Hepatocyte (in vitro differentiated cells): ENCODE measurements at regions not wholly inside any gene's neighbourhood (a gene's known extent, or its start where the extent isn't known, plus 50 kb on each side); places are given as distances from the start of the nearest gene placed in this dataset.

Experiments used
- DNase-seq: peaks from one replicate; pipeline ENCODE4 v3.0.0-alpha.2; 2016; ENCODE audit warnings: low spot score
- H2AFZ ChIP-seq: fragments of 200-600 bp; sonication (generic); 2 replicates; pipeline ENCODE4 v1.6.0; 2016; ENCODE audit warnings: antibody characterized with exemption, mild to moderate bottlenecking
- H3K27ac ChIP-seq: fragments of 200-600 bp; sonication (generic); 2 replicates; pipeline ENCODE4 v1.5.1; 2016; ENCODE audit warnings: mild to moderate bottlenecking
- H3K27me3 ChIP-seq: fragments of 200-600 bp; sonication (generic); 2 replicates; pipeline ENCODE4 v1.6.1; 2016
- H3K36me3 ChIP-seq: fragments of 200-600 bp; sonication (generic); replicated peaks from 2 replicates; pipeline ENCODE4 v1.5.1; 2016; ENCODE audit warnings: low read depth; ENCODE audit not compliant: insufficient read depth
- H3K4me1 ChIP-seq: fragments of 200-600 bp; sonication (generic); 2 replicates; pipeline ENCODE4 v1.5.1; 2016; ENCODE audit warnings: mild to moderate bottlenecking, moderate library complexity; ENCODE audit not compliant: insufficient read depth
- H3K4me2 ChIP-seq: fragments of 200-600 bp; sonication (generic); 2 replicates; pipeline ENCODE4 v1.6.0; 2016
- H3K4me3 ChIP-seq: fragments of 200-600 bp; sonication (generic); 2 replicates; pipeline ENCODE4 v1.5.1; 2016; ENCODE audit warnings: mild to moderate bottlenecking
- H3K79me2 ChIP-seq: fragments of 200-600 bp; sonication (generic); 2 replicates; pipeline ENCODE4 v1.6.0; 2017; ENCODE audit warnings: mild to moderate bottlenecking
- H3K9me2 ChIP-seq: fragments of 200-600 bp; sonication (generic); replicated peaks from 2 replicates; pipeline ENCODE4 v1.6.0; 2017; ENCODE audit warnings: mild to moderate bottlenecking; ENCODE audit not compliant: insufficient read depth
- H3K9me3 ChIP-seq: fragments of 200-600 bp; sonication (generic); 2 replicates; pipeline ENCODE4 v1.5.1; 2016; ENCODE audit warnings: low read depth, mild to moderate bottlenecking
- H4K20me1 ChIP-seq: fragments of 200-600 bp; sonication (generic); 2 replicates; pipeline ENCODE4 v1.6.0; 2016; ENCODE audit warnings: mild to moderate bottlenecking; ENCODE audit not compliant: insufficient read depth, poor library complexity, severe bottlenecking
- EZH2 ChIP-seq: fragments of 200-600 bp; sonication (generic); IDR thresholded peaks from 2 replicates; pipeline ENCODE4 v1.6.1; 2016; ENCODE audit warnings: antibody characterized with exemption, mild to moderate bottlenecking, borderline replicate concordance
- EZH2phosphoT487 ChIP-seq: fragments of 200-600 bp; sonication (generic); IDR thresholded peaks from one replicate; pipeline ENCODE4 v1.6.1; 2018; ENCODE audit warnings: antibody characterized with exemption, mild to moderate bottlenecking, low read depth, moderate library complexity; ENCODE audit not compliant: unreplicated experiment, severe bottlenecking
- WGBS: methylation state at CpG from one replicate; pipeline ENCODE4 v1.1.6; 2016; ENCODE audit warnings: low lambda C conversion rate; ENCODE audit errors: missing lambda C conversion rate; 5-methylcytosine and 5-hydroxymethylcytosine counted together
- TF ChIP-seq, protein P1 (sequence below): fragments of 200-600 bp; sonication (generic); IDR thresholded peaks from 2 replicates; pipeline ENCODE4 v1.5.1; 2016; ENCODE audit warnings: antibody characterized with exemption, mild to moderate bottlenecking; ENCODE audit not compliant: poor library complexity

DNA sequence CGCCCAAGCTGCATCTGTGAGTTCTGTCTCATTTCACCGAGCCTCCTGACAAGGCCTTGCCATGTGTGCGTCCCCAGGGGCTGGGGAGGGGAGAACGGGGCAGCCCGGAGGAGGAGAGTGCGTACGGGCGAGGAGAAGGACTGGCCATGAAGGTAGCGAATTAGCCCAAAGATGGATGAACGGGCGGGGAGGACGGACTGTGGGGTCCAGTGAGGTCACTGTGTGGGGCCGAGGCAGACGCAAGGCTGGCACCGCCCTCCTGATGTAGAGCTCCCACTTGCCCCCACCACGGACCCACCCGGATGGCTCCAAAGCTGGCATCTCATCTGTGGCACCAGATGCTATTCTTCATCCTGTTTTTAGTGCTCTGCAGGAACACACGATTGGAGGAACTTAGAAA, 330.4 kb downstream of the AJAP1 start:
- WGBS = 93% methylated on average over 12 of the region's 18 CpGs

DNA sequence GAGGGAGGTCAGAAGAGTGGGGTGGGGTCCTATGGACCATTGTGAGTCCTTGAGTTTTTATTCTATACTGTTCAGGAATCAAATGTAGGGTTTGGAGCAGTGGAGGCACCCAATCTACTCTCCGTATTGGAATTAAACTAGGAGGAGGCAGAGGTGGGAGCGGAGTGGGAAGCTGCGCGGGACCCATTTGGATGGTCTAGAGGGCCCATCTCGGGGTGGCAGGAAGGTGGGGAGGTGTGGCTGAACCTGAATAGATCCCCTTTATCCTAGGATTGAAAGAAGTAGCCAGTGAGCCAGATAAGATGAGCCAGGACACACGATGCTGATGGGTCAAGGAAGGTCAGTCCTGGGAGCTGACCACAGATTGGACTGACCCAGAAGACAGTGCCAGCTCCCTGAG, 325.8 kb downstream of the AJAP1 start:
- H2AFZ ChIP-seq = no peak overlapping the region
- WGBS = 92% methylated on average over 6 of the region's 6 CpGs

More for the DNA sequence above, 330.4 kb downstream of the AJAP1 start:
- no peak overlapping the region for H3K27ac ChIP-seq
- H3K4me1 ChIP-seq = no peaks in the 10 kb centered on the region
- H3K36me3 ChIP-seq = no peaks in the 10 kb centered on the region
- H3K79me2 ChIP-seq = no peaks in the 10 kb centered on the region
- no peak overlapping the region for H3K4me3 ChIP-seq
- no peak overlapping the region for H2AFZ ChIP-seq
- no peak overlapping the region for H3K4me2 ChIP-seq
- no peak for TF ChIP-seq EZH2
- TF ChIP-seq, protein P1, sequence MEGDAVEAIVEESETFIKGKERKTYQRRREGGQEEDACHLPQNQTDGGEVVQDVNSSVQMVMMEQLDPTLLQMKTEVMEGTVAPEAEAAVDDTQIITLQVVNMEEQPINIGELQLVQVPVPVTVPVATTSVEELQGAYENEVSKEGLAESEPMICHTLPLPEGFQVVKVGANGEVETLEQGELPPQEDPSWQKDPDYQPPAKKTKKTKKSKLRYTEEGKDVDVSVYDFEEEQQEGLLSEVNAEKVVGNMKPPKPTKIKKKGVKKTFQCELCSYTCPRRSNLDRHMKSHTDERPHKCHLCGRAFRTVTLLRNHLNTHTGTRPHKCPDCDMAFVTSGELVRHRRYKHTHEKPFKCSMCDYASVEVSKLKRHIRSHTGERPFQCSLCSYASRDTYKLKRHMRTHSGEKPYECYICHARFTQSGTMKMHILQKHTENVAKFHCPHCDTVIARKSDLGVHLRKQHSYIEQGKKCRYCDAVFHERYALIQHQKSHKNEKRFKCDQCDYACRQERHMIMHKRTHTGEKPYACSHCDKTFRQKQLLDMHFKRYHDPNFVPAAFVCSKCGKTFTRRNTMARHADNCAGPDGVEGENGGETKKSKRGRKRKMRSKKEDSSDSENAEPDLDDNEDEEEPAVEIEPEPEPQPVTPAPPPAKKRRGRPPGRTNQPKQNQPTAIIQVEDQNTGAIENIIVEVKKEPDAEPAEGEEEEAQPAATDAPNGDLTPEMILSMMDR = no peak
- no peak for TF ChIP-seq EZH2phosphoT487
- H3K9me2 ChIP-seq = no peaks in the 10 kb centered on the region
- DNase-seq = no peak
- no peaks in the 10 kb centered on the region for H3K9me3 ChIP-seq
- H3K27me3 ChIP-seq = no peaks in the 10 kb centered on the region
- no peaks in the 10 kb centered on the region for H4K20me1 ChIP-seq

DNA sequence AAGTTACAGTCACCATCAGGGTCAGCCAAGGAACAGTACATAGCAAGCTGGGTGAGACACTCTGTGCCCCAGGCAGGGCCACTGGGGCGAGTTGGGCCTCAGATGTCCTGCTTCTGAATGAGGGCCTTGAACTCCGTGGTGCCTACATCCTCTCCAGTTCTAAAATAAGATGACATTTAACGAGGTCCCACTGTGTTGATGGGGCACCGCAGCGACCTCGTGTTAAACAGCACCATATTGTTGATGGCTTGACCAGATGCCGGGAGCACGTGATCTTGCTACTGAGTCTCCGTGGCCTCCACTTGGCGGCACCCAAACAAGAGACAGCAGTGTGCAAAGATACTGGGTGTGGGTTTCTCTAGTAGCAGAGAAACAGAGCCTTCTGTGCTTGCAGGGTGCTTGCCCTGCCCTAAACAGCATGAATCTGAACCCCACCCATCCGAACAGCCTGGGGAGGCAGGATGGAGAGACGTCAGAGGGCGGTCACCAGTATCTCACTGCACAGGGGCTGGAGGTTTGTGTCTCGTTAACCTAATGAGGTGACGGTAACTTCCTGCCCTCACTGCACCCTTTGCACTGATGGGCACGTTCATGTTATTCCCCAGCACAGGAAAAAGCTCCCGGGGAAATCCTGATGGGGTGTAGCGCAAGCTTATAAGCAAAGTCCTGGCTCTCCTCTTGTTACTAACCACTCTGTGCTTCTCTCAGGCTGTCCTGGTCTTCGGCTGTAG, 324.4 kb downstream of the AJAP1 start:
- Histone ChIP-seq H3K4me3 (no peak overlapping the region), H2AFZ (no peak overlapping the region), H3K9me2 (no peaks in the 10 kb centered on the region), H4K20me1 (no peaks in the 10 kb centered on the region), H3K4me2 (no peak overlapping the region), H3K4me1 (no peaks in the 10 kb centered on the region), H3K79me2 (no peaks in the 10 kb centered on the region), H3K27me3 (no peaks in the 10 kb centered on the region), H3K36me3 (no peaks in the 10 kb centered on the region), H3K27ac (no peak overlapping the region), H3K9me3 (no peaks in the 10 kb centered on the region)
- 72% methylated on average over 19 of the region's 19 CpGs for WGBS
- TF ChIP-seq EZH2phosphoT487 (no peak), EZH2 (no peak)
- TF ChIP-seq, protein P1 = no peak
- no peak for DNase-seq

More for the DNA sequence above, 325.8 kb downstream of the AJAP1 start:
- no peak for TF ChIP-seq EZH2
- no peak for TF ChIP-seq EZH2phosphoT487
- TF ChIP-seq, protein P1 = no peak
- Histone ChIP-seq H3K9me3 (no peaks in the 10 kb centered on the region), H3K36me3 (no peaks in the 10 kb centered on the region), H3K27ac (no peak overlapping the region), H3K4me2 (no peak overlapping the region), H3K27me3 (no peaks in the 10 kb centered on the region), H3K4me3 (no peak overlapping the region), H3K4me1 (no peaks in the 10 kb centered on the region), H3K9me2 (no peaks in the 10 kb centered on the region), H4K20me1 (no peaks in the 10 kb centered on the region), H3K79me2 (no peaks in the 10 kb centered on the region)
- no peak for DNase-seq
